K562 (cell line): ENCODE measurements at regions not wholly inside any gene's neighbourhood (a gene's known extent, or its start where the extent isn't known, plus 50 kb on each side); places are given as distances from the start of the nearest gene placed in this dataset.

Source experiments
- BRD4 ChIP-seq: fragments of 200-600 bp; sonication (generic); IDR thresholded peaks from 2 replicates; pipeline ENCODE4 v1.6.1; 2017; ENCODE audit warnings: inconsistent platforms
- HBP1 ChIP-seq: fragments of 450-650 bp; formaldehyde crosslinking; IDR thresholded peaks from 2 replicates; pipeline ENCODE4 v1.4.0; 2022; ENCODE audit warnings: missing genetic modification characterization
- MITF ChIP-seq: IDR thresholded peaks from 2 replicates; pipeline ENCODE4 v1.6.1; 2014; ENCODE audit warnings: antibody characterized with exemption
- NFIC ChIP-seq: fragments of 450-650 bp; IDR thresholded peaks from 2 replicates; pipeline ENCODE4 v1.6.1; 2017; ENCODE audit warnings: mild to moderate bottlenecking, inconsistent platforms
- POLR2H ChIP-seq: IDR thresholded peaks from 2 replicates; pipeline ENCODE4 v1.6.1; 2016; ENCODE audit warnings: missing genetic modification characterization, low read depth, mild to moderate bottlenecking, control low read depth, missing compliant biosample characterization, moderate library complexity
- RAD51 ChIP-seq: fragments of 450-650 bp; IDR thresholded peaks from 2 replicates; pipeline ENCODE4 v1.7.1; 2016; ENCODE audit warnings: low read depth, mild to moderate bottlenecking, borderline replicate concordance
- RBM17 ChIP-seq: fragments of 200-400 bp; formaldehyde crosslinking; IDR thresholded peaks from 2 replicates; pipeline ENCODE4 v1.6.1; 2017; ENCODE audit warnings: low read depth, mild to moderate bottlenecking, low read length, borderline replicate concordance
- SRSF9 ChIP-seq: fragments of 200-400 bp; formaldehyde crosslinking; IDR thresholded peaks from 2 replicates; pipeline ENCODE4 v1.6.1; 2017; ENCODE audit warnings: low read depth, low read length, borderline replicate concordance
- TEAD2 ChIP-seq: fragments of 450-650 bp; IDR thresholded peaks from 2 replicates; pipeline ENCODE4 v1.6.1; 2016; ENCODE audit warnings: missing genetic modification characterization, control low read depth, missing compliant biosample characterization
- ZMIZ1 ChIP-seq, 2 experiments: fragments of 150-350 bp in 1 of 2; IDR thresholded peaks; 2 replicates each; pipeline ENCODE4 v1.6.1; 2012 to 2016; ENCODE audit warnings: low read depth in 2 of 2, low read length in 2 of 2, mild to moderate bottlenecking in 1 of 2, moderate library complexity in 1 of 2
- ZNF354B ChIP-seq: fragments of 250-450 bp; sonication (Bioruptor Pico); IDR thresholded peaks from 2 replicates; pipeline ENCODE4 v1.4.0; 2020
- ZNF561 ChIP-seq: fragments of 450-650 bp; formaldehyde crosslinking; conservative IDR thresholded peaks from 2 replicates; pipeline ENCODE4 v1.4.0; 2020; ENCODE audit warnings: mild to moderate bottlenecking, moderate library complexity
- ZNF740 ChIP-seq, 3 experiments: fragments of 200-800 bp in 1 of 3; sonication (Bioruptor generic) in 1 of 3; sonication (generic) in 1 of 3; formaldehyde crosslinking in 1 of 3; IDR thresholded peaks; 2 replicates each; pipeline versions ENCODE4 v1.6.1 to v1.8.0; 2016 to 2022; ENCODE audit warnings: mild to moderate bottlenecking in 2 of 3, missing compliant biosample characterization in 2 of 3, missing genetic modification characterization in 2 of 3, missing genetic modification reagents in 1 of 3

GRCh38 chr11:91792779-91793262 lies 431.8 kb upstream of the FAT3 start (continued):
- TF ChIP-seq ZNF740 (CRISPR knock-in tag; IDR thresholded peaks at IDR 0.05), result no peak
- TF ChIP-seq ZNF740 (tag; IDR thresholded peaks at IDR 0.05), result no peak
- TF ChIP-seq MITF, result no peak
- TF ChIP-seq ZNF354B, result no peak
- TF ChIP-seq RBM17, result no peak
- TF ChIP-seq HBP1 (CRISPR knock-in tag), result no peak
- 0 out of 2 replicates have a peak, but pooled peaks have one; percentile 24 for TF ChIP-seq BRD4
- no peak for TF ChIP-seq ZNF561
- TF ChIP-seq RAD51, result no peak
- no peak for TF ChIP-seq SRSF9
- peak in 1 of 2 experiments; percentile 52; a peak in 1 of 4 replicates for TF ChIP-seq ZMIZ1 (IDR thresholded peaks at IDR 0.05; ENCODE audit: low read depth in 2 of 2, low read length in 2 of 2)
- no peak for TF ChIP-seq TEAD2 (tag)
- no peak for TF ChIP-seq POLR2H
- peak; percentile 52 for TF ChIP-seq NFIC
